ENCODE measurements at regions not wholly inside any gene's neighbourhood (a gene's known extent, or its start where the extent isn't known, plus 50 kb on each side); places are given as distances from the start of the nearest gene placed in this dataset.

GRCh38 chr18:29406996-29407395, 1230.1 kb upstream of the CDH2 start:
- Histone ChIP-seq H3K9me3 (no peaks in the 10 kb centered on the region), H3K4me1 (no peaks in the 10 kb centered on the region), H3K4me3 (no peak overlapping the region), H3K27me3 (no peaks in the 10 kb centered on the region), H3K36me3 (no peaks in the 10 kb centered on the region), H3K27ac (no peak overlapping the region)
- WGBS (ENCODE audit: insufficient coverage, low coverage, low lambda C conversion rate, missing lambda C conversion rate): 38% methylated on average over 1 of the region's 1 CpG
- no peak for TF ChIP-seq POLR2A (IDR thresholded peaks at IDR 0.05)
- TF ChIP-seq, protein P1, sequence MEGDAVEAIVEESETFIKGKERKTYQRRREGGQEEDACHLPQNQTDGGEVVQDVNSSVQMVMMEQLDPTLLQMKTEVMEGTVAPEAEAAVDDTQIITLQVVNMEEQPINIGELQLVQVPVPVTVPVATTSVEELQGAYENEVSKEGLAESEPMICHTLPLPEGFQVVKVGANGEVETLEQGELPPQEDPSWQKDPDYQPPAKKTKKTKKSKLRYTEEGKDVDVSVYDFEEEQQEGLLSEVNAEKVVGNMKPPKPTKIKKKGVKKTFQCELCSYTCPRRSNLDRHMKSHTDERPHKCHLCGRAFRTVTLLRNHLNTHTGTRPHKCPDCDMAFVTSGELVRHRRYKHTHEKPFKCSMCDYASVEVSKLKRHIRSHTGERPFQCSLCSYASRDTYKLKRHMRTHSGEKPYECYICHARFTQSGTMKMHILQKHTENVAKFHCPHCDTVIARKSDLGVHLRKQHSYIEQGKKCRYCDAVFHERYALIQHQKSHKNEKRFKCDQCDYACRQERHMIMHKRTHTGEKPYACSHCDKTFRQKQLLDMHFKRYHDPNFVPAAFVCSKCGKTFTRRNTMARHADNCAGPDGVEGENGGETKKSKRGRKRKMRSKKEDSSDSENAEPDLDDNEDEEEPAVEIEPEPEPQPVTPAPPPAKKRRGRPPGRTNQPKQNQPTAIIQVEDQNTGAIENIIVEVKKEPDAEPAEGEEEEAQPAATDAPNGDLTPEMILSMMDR (IDR thresholded peaks at IDR 0.05): no peak
- intact Hi-C loops (cut with DNase I): no loop called here
- ATAC-seq (no peak), DNase-seq (no peak)

DNA sequence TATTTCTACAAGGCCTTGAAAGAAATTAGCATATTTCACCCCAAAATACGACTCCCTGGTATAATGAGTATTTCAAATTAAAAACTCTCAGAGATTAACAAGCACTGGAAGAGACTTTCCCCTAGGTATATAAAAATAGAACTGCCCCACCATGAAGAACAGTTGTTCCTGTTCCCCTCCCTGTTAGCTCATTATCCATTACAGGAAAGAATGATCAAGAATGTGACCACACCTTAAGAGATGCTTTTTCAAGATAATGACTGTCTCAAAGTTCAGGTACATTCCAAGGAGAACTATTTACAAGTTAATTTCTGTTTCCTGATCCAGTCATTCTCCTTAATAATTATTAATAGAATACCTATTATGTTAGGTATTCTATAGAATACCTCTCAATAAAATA, 1220.6 kb upstream of the CDH2 start:
- DNase-seq (no peak), ATAC-seq (no peak)
- TF ChIP-seq, protein P1 (IDR thresholded peaks at IDR 0.05): no peak
- TF ChIP-seq POLR2A (IDR thresholded peaks at IDR 0.05): no peak
- no peak overlapping the region for H3K27ac ChIP-seq
- H3K4me1 ChIP-seq: no peaks in the 10 kb centered on the region
- H3K4me3 ChIP-seq: no peak overlapping the region
- no peaks in the 10 kb centered on the region for H3K36me3 ChIP-seq
- 60% methylated on average over 1 of the region's 1 CpG for WGBS (ENCODE audit: insufficient coverage, low coverage, low lambda C conversion rate, missing lambda C conversion rate)
- intact Hi-C loops (cut with DNase I): no loop called here
- no peaks in the 10 kb centered on the region for H3K27me3 ChIP-seq
- H3K9me3 ChIP-seq: no peaks in the 10 kb centered on the region

DNA sequence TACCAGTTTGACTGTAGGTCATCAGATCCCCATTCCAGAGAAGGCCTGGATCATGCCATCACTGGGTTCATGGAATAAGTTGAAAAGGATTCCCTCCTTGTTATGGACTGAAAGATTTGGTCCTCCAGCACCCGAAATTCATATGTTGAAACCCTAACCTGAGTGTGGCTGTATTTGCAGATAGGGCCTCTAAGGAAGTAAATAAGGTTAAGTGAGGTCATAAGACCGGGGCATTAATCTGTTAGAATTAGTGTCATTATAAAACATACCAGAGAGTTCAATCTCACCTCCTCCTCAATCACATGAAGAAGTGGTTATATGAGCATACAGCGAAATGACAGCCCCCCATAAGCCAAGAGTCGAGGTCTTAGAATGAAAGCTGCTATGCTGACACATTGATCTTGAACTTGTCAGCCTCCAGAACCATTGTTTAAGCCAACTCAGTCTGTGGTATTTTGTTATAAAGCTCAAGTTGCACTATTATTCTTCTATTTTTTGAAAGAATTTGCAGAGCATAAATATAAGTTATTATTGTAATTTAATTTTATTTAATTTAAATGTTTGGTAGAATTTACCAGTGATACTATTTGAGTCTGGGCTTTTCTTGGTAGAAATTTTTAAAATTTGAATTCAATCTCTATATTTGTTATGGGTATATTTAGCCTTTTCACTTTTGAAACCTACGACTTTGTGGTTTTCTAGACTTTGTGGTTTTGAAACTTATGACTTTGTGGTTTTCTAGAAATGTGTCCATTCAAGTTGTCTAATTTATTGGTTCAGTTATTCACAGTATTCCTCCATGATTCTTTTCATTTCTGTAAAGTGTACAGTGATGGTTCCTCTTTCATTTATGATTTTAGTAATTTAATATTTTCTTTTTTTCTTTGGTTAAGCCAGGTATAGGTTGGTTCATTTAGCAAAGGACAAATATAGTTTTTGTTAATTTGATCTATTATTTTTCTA, 1206.7 kb upstream of the CDH2 start:
- H3K36me3 ChIP-seq: no peaks in the 10 kb centered on the region
- H3K27me3 ChIP-seq: no peaks in the 10 kb centered on the region
- H3K4me1 ChIP-seq: no peaks in the 10 kb centered on the region
- H3K4me3 ChIP-seq: no peak overlapping the region
- intact Hi-C loops (cut with DNase I): no loop called here
- no peak overlapping the region for H3K27ac ChIP-seq
- ATAC-seq (no peak), DNase-seq (no peak)
- TF ChIP-seq, protein P1 (IDR thresholded peaks at IDR 0.05): no peak
- TF ChIP-seq POLR2A (IDR thresholded peaks at IDR 0.05): no peak
- no peaks in the 10 kb centered on the region for H3K9me3 ChIP-seq
- WGBS (ENCODE audit: insufficient coverage, low coverage, low lambda C conversion rate, missing lambda C conversion rate): 44% methylated on average over 5 of the region's 5 CpGs

GRCh38 chr18:29378651-29379136, 1201.8 kb upstream of the CDH2 start:
- no peak for ATAC-seq
- H3K4me3 ChIP-seq: no peak overlapping the region
- H3K36me3 ChIP-seq: no peaks in the 10 kb centered on the region
- H3K9me3 ChIP-seq: no peaks in the 10 kb centered on the region
- H3K4me1 ChIP-seq: no peaks in the 10 kb centered on the region
- DNase-seq: no peak
- no peak for TF ChIP-seq POLR2A (IDR thresholded peaks at IDR 0.05)
- TF ChIP-seq, protein P1 (IDR thresholded peaks at IDR 0.05): no peak
- no peak overlapping the region for H3K27ac ChIP-seq
- H3K27me3 ChIP-seq: no peaks in the 10 kb centered on the region
- 58% methylated on average over 3 of the region's 3 CpGs for WGBS (ENCODE audit: insufficient coverage, low coverage, low lambda C conversion rate, missing lambda C conversion rate)
- intact Hi-C loops (cut with DNase I): no loop called here
